K562 (cell line): ENCODE measurements at regions not wholly inside any gene's neighbourhood (a gene's known extent, or its start where the extent isn't known, plus 50 kb on each side); places are given as distances from the start of the nearest gene placed in this dataset.

ENCODE experiments used
- ATAC-seq: fragments of 200-7000 bp; cut with Tn5 transposase; 3 replicates; pipeline ENCODE4 v1.9.1; 2020; ENCODE audit warnings: moderate library complexity
- BruUV-seq: library from RNA; stranded (reverse); fragments of 400-500 nt; replicated peaks from 2 replicates; lab custom pipeline; 2021; lab: Mats Ljungman, UMichigan
- CTCF ChIA-PET: fragments of 300-600 bp; formaldehyde crosslinking; extraction: SDS; loops from one replicate; lab custom pipeline; 2021; ENCODE audit warnings: low intra/inter-chr PET ratio; lab: Yijun Ruan, JAX
- POLR2A ChIA-PET: fragments of 300-600, 350-650 bp; sonication (Branson Sonifier 250); formaldehyde crosslinking; extraction: SDS; loops from one replicate; lab custom pipeline; 2021; ENCODE audit warnings: antibody characterized with exemption, inconsistent platforms; lab: Yijun Ruan, JAX
- DNase-seq, 4 experiments: peaks; one replicate each; pipeline versions ENCODE4 v3.0.0 to v3.0.0-alpha.2; 2011 to 2018; ENCODE audit warnings: low spot score in 3 of 4, mixed read lengths in 3 of 4; ENCODE audit errors: extremely low read depth in 1 of 4
- FAIRE-seq: peaks from 2 replicates; lab custom pipeline; 2011; peaks lifted over from hg19 to GRCh38; lab: Jason Lieb, UNC
- H2AFZ ChIP-seq: 2 replicates; pipeline ENCODE4 v1.6.0; 2011; ENCODE audit warnings: low read depth, low read length, control low read depth, inconsistent platforms
- H3K27ac ChIP-seq: fragments of 200-600 bp; 3 replicates; pipeline ENCODE4 v1.8.0; 2011; ENCODE audit warnings: low read depth, mild to moderate bottlenecking, control low read depth, inconsistent platforms, low read length, moderate library complexity, mixed read lengths; ENCODE audit errors: extremely low read depth
- H3K27me3 ChIP-seq, 2 experiments: fragments of 300-600 bp in 1 of 2; 2 replicates in 1 of 2; 3 replicates in 1 of 2; pipeline versions ENCODE4 v1.6.0 to v1.8.0; 2011; ENCODE audit warnings: inconsistent platforms in 2 of 2, low read length in 2 of 2, mild to moderate bottlenecking in 1 of 2, mixed read lengths in 1 of 2, moderate library complexity in 1 of 2; ENCODE audit not compliant: control insufficient read depth in 2 of 2, insufficient read depth in 2 of 2
- H3K36me3 ChIP-seq: fragments of 300-600 bp; 3 replicates; pipeline ENCODE4 v1.8.0; 2011; ENCODE audit warnings: mild to moderate bottlenecking, low read length, inconsistent platforms; ENCODE audit not compliant: control insufficient read depth, insufficient read depth
- H3K4me1 ChIP-seq, 2 experiments: fragments of 200-600 bp in 1 of 2; replicated peaks in 1 of 2; 2 replicates in 1 of 2; 3 replicates in 1 of 2; pipeline versions ENCODE4 v1.5.1 to v1.8.0; 2011; ENCODE audit warnings: inconsistent platforms in 2 of 2, low read length in 2 of 2, mild to moderate bottlenecking in 1 of 2, mixed read lengths in 1 of 2, moderate library complexity in 1 of 2; ENCODE audit not compliant: control insufficient read depth in 2 of 2, insufficient read depth in 2 of 2
- H3K4me2 ChIP-seq: 2 replicates; pipeline ENCODE4 v1.6.1; 2011; ENCODE audit warnings: low read length, control low read depth, inconsistent platforms, mixed read lengths; ENCODE audit not compliant: insufficient read depth
- H3K4me3 ChIP-seq: fragments of 200-600 bp; sonication (generic), shearing (Covaris generic); 2 replicates; pipeline ENCODE4 v1.5.1; 2016; ENCODE audit warnings: control low read depth, inconsistent platforms
- H3K79me2 ChIP-seq: fragments of 200-600 bp; 3 replicates; pipeline ENCODE4 v1.8.0; 2011; ENCODE audit warnings: low read length, inconsistent platforms; ENCODE audit not compliant: control insufficient read depth, insufficient read depth
- H3K9ac ChIP-seq, 2 experiments: 2 replicates each; pipeline versions ENCODE4 v1.6.0 to v1.6.1; 2011; ENCODE audit warnings: low read depth in 2 of 2, low read length in 2 of 2, control low read depth in 1 of 2, inconsistent platforms in 1 of 2, mild to moderate bottlenecking in 1 of 2, mixed read lengths in 1 of 2; ENCODE audit not compliant: insufficient read depth in 1 of 2
- H3K9me1 ChIP-seq: one replicate; pipeline ENCODE4 v1.6.0; 2011; ENCODE audit warnings: inconsistent platforms, mild to moderate bottlenecking, low read length, moderate library complexity; ENCODE audit not compliant: control insufficient read depth, insufficient read depth
- H3K9me3 ChIP-seq: replicated peaks from 2 replicates; pipeline ENCODE4 v1.5.1; 2011; ENCODE audit warnings: low read depth, low read length, inconsistent platforms; ENCODE audit not compliant: control insufficient read depth, insufficient read depth
- H4K20me1 ChIP-seq: replicated peaks from 2 replicates; pipeline ENCODE4 v1.6.1; 2011; ENCODE audit warnings: low read length, inconsistent platforms, mixed read lengths; ENCODE audit not compliant: control insufficient read depth, insufficient read depth
- MYC ChIP-seq, 2 experiments: fragments of 250-450 bp in 1 of 2; sonication (Bioruptor Pico) in 1 of 2; IDR thresholded peaks; 2 replicates each; pipeline versions ENCODE4 v1.5.1 to v1.6.1; 2012 to 2021; ENCODE audit warnings: low read depth in 2 of 2, borderline replicate concordance in 1 of 2, improper control_type of control experiment in 1 of 2, low read length in 1 of 2, mild to moderate bottlenecking in 1 of 2, moderate library complexity in 1 of 2
- RFX1 ChIP-seq: fragments of 450-650 bp; IDR thresholded peaks from 2 replicates; pipeline ENCODE4 v1.6.1; 2016; ENCODE audit warnings: mild to moderate bottlenecking, moderate library complexity
- SMAD2 ChIP-seq: fragments of 150-350 bp; IDR thresholded peaks from 2 replicates; pipeline ENCODE4 v1.6.1; 2014; ENCODE audit warnings: low read depth, mild to moderate bottlenecking, low read length
- ZNF174 ChIP-seq: fragments of 250-450 bp; sonication (Bioruptor Pico); IDR thresholded peaks from 2 replicates; pipeline ENCODE4 v1.4.0; 2020; ENCODE audit warnings: mild to moderate bottlenecking
- WGBS: fragments of 100-300 bp; shearing (Covaris generic); methylation state at CpG from one replicate; pipeline ENCODE4 v1.1.6; 2016; ENCODE audit warnings: low coverage, mixed read lengths; ENCODE audit not compliant: insufficient coverage; ENCODE audit errors: missing lambda C conversion rate; 5-methylcytosine and 5-hydroxymethylcytosine counted together
- in situ Hi-C: fragments of 300-500 bp; cut with MboI; formaldehyde crosslinking; loops from 4 replicates; pipeline ENCODE4 v1.15.0; 2018; ENCODE audit warnings: inconsistent platforms, mixed read lengths
- intact Hi-C: fragments of 100-400 bp; cut with micrococcal nuclease; formaldehyde crosslinking; loops from 2 replicates; pipeline ENCODE4 v1.14.2; 2022

GRCh38 chr2:52079602-52080001 is 1047.7 kb upstream of the NRXN1 start:
- in situ Hi-C loops (no loop called here), intact Hi-C loops (no loop called here)
- Histone ChIP-seq H3K27me3 (no peaks in the 10 kb centered on the region), H3K9me3 (no peaks in the 10 kb centered on the region), H3K27ac (no peak overlapping the region), H3K4me3 (no peak overlapping the region), H2AFZ (no peak overlapping the region), H3K9me1 (no peaks in the 10 kb centered on the region), H3K4me2 (no peak overlapping the region), H3K36me3 (no peaks in the 10 kb centered on the region), H3K4me1 (no peaks in the 10 kb centered on the region), H4K20me1 (no peaks in the 10 kb centered on the region), H3K79me2 (no peaks in the 10 kb centered on the region), H3K9ac (no peak overlapping the region)
- POLR2A ChIA-PET: no interaction called here
- no peak for TF ChIP-seq SMAD2
- no peak for TF ChIP-seq ZNF174 (CRISPR knock-in tag)
- no peak for TF ChIP-seq MYC (IDR thresholded peaks at IDR 0.05; ENCODE audit: low read depth, low read length)
- no peak for TF ChIP-seq MYC (CRISPR knock-in tag; IDR thresholded peaks at IDR 0.05; ENCODE audit: borderline replicate concordance, low read depth)
- no peak for ATAC-seq
- no peak for DNase-seq
- no TSS peak for BruUV-seq
- 0% methylated on average over 2 of the region's 2 CpGs for WGBS
- CTCF ChIA-PET: interaction anchor here (0.7 kb wide), 1 partner anchor 1539 kb away, joined by 7 read pairs; no protein-coding TSS in a partner anchor
- FAIRE-seq: no peak

- H3K4me3 ChIP-seq: no peak overlapping the region
- POLR2A ChIA-PET: no interaction called here
- H2AFZ ChIP-seq: no peak overlapping the region
- no peaks in the 10 kb centered on the region for H3K4me1 ChIP-seq
- in situ Hi-C loops: no loop called here
- CTCF ChIA-PET: no interaction called here
- no peaks in the 10 kb centered on the region for H3K79me2 ChIP-seq
- H3K4me2 ChIP-seq: no peak overlapping the region
- H3K9ac ChIP-seq: no peak overlapping the region
- TF ChIP-seq RFX1: no peak
- TF ChIP-seq, all 486 proteins: peak for 0
- FAIRE-seq (no peak), ATAC-seq (no peak), DNase-seq (no peak)
- BruUV-seq: no TSS peak
- no peaks in the 10 kb centered on the region for H3K36me3 ChIP-seq
- H3K9me3 ChIP-seq: no peaks in the 10 kb centered on the region
- no peak overlapping the region for H3K27ac ChIP-seq
- no peaks in the 10 kb centered on the region for H3K27me3 ChIP-seq
- intact Hi-C loops: no loop called here
- H4K20me1 ChIP-seq: no peaks in the 10 kb centered on the region
- H3K9me1 ChIP-seq: no peaks in the 10 kb centered on the region
These were observed 1045.2 kb upstream of the NRXN1 start for GRCh38 chr2:52077159-52077558.
